ENCODE measurements at regions not wholly inside any gene's neighbourhood (a gene's known extent, or its start where the extent isn't known, plus 50 kb on each side); places are given as distances from the start of the nearest gene placed in this dataset.

DNA sequence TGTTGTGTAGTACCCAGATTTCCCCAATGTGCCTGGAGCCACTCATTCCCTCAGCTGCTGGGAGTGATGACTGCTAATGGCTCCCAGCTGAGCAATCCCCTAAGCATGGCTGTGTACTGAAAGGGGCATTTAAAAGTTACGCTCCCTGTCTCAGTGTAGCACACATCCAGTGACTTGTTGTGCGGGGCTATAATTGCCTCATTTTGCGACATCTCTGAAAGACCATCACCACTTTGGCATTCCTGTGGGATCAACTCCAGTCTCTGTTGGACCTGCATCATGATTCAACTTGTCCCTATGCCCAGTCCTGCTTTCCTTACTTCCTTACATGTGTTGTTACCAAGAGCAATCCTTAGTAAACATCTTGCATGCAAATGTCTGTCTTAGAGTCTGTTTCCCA, 201.2 kb upstream of the MPDZ start:
- TF ChIP-seq, protein P1, sequence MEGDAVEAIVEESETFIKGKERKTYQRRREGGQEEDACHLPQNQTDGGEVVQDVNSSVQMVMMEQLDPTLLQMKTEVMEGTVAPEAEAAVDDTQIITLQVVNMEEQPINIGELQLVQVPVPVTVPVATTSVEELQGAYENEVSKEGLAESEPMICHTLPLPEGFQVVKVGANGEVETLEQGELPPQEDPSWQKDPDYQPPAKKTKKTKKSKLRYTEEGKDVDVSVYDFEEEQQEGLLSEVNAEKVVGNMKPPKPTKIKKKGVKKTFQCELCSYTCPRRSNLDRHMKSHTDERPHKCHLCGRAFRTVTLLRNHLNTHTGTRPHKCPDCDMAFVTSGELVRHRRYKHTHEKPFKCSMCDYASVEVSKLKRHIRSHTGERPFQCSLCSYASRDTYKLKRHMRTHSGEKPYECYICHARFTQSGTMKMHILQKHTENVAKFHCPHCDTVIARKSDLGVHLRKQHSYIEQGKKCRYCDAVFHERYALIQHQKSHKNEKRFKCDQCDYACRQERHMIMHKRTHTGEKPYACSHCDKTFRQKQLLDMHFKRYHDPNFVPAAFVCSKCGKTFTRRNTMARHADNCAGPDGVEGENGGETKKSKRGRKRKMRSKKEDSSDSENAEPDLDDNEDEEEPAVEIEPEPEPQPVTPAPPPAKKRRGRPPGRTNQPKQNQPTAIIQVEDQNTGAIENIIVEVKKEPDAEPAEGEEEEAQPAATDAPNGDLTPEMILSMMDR (IDR thresholded peaks at IDR 0.05; ENCODE audit: low read length) = no peak
- TF ChIP-seq EZH2 (optimal IDR thresholded peaks at IDR 0.05; ENCODE audit: low read depth, low read length) = no peak
- TF ChIP-seq EZH2phosphoT487 (IDR thresholded peaks at IDR 0.05; ENCODE audit: low read length) = no peak
